IPS-18a (cell line): ENCODE measurements at regions not wholly inside any gene's neighbourhood (a gene's known extent, or its start where the extent isn't known, plus 50 kb on each side); places are given as distances from the start of the nearest gene placed in this dataset.
"Not testable (repeated sequence)": the region's sequence is repeated elsewhere in the genome, so short reads cannot be mapped to it uniquely, and the experiment has no call there.

Source experiments
- H3K27ac ChIP-seq: one replicate; pipeline ENCODE4 v1.5.1; 2013; ENCODE audit warnings: low read length
- H3K27me3 ChIP-seq: one replicate; pipeline ENCODE4 v1.6.1; 2013; ENCODE audit warnings: mild to moderate bottlenecking, low read length; ENCODE audit not compliant: control insufficient read depth, insufficient read depth
- H3K36me3 ChIP-seq: one replicate; pipeline ENCODE4 v1.6.1; 2013; ENCODE audit warnings: low read depth, low read length; ENCODE audit not compliant: control insufficient read depth
- H3K4me1 ChIP-seq: one replicate; pipeline ENCODE4 v1.6.1; 2013; ENCODE audit warnings: low read depth, low read length; ENCODE audit not compliant: control insufficient read depth
- H3K4me3 ChIP-seq: one replicate; pipeline ENCODE4 v1.5.1; 2013; ENCODE audit warnings: low read length
- H3K9ac ChIP-seq: one replicate; pipeline ENCODE4 v1.6.1; 2013; ENCODE audit warnings: mild to moderate bottlenecking, low read length, moderate library complexity
- H3K9me3 ChIP-seq: one replicate; pipeline ENCODE4 v1.6.1; 2013; ENCODE audit warnings: low read depth, low read length; ENCODE audit not compliant: control insufficient read depth

DNA sequence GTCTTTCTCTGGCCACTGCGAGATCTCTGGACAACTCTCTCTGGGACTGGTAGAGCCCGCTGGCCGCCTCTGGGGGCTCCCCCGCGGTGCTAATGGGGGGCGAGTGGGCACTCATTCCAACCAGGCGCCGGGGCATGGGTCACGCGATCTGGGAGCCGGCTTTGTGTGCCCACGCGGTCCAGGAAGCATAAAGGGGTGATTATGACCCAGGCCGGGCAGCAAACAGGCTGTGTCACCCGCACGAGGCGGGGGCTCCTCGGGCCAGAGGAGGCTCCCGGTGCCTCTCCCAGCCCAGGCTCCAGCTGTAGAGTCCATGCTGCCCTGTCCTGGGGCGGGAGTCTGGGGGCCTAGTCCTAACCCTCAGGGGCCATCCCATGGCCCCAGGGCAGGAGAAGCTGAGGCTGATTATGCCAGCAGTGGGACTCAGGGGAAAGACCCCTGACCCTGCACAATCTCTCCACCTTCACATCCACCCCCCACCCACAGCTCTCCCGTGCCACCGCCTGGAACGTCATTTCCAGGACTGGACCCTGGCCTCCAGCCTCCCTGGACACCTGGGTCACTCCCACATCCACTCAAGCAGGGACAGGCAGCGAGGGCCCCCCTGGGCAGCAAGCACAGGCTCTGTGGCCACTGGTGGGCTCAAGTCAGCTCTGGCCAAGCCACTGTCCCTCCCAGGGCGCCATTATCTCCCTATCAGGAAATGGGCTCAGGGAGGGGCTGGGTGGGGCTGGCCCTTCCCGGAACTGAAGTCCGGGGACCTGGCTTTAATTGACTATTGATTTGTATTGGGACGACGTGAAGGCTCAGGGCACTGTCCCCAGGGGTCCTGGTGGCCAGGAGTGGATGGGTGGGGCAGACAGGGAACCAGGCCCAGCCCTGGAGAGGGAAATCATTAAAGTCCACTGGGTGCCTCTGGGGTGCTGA, 50.0 kb downstream of the PTPRS start:
- Histone ChIP-seq H3K9ac (no peak overlapping the region), H3K27me3 (no peaks in the 10 kb centered on the region), H3K9me3 (no peaks in the 10 kb centered on the region), H3K36me3 (peaks cover under 1% of the 10 kb centered on the region), H3K4me1 (peaks cover 12% of the 10 kb centered on the region), H3K4me3 (no peak overlapping the region), H3K27ac (no peak overlapping the region)

DNA sequence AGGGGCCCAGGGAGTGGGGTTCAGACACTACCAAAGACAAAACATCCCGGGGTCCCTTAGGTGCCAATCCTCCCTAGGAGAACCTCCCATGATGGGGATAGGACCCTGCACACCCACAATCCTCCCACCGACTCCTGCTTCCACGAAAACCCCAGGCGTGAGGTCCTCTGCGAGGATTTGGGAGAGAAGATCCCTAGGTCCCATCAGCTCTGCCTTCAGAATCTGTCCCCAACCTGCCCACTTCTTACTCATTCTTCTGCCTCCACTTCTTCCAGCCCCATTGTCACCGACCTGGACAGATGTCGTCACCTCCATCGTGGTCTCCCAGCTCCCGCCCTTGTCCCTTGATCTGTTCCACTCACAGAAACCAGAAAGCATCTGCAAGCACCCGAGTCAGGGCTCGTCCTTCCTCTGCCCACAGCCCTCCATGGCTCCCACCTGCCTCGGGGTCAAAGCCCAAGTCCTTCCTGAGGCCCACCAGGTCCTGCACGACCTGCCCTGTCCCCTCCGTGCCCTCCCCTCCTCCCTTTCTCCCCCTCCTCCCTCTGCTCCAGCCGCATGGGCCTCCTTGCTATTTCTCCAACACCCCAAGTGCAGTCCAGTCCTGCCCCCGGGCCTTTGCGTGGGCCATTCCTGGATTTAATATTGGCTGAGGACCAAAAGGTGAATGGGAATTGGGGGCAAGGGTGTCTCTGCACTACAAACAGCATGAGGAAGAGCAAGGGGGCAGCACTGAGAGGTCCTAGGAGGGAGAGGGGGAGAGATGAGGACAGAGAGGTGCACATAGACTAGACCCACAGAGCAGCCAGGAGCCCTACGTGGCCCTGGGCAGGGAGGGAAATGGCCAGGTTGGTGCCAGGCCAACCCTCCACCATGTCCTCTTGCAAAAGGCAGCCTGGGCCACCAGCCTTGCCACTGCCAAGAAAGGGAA, 51.3 kb downstream of the PTPRS start:
- Histone ChIP-seq H3K27ac (no peak overlapping the region), H3K4me1 (peaks cover 7% of the 10 kb centered on the region), H3K4me3 (no peak overlapping the region), H3K36me3 (peaks cover 10% of the 10 kb centered on the region), H3K9me3 (no peaks in the 10 kb centered on the region), H3K9ac (no peak overlapping the region), H3K27me3 (no peaks in the 10 kb centered on the region)

DNA sequence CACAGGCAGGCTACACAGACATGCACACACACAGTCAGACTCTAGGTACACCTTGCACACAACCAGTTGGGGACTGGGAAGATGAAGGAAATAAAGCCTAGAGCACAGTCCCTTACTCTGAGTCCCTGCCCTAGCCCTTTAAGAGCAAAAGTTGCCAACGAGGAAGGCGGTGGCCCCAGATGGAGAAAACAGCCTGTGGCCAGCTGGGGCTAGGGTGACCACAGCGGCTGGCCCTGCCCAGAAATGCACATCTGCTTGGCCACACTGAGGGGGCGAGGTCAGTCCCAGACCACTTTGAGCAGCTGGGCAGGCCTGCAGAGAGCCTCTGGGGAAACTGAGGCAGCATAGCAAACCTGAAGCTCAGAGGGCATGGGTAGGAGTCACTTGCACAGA, 52.3 kb downstream of the PTPRS start:
- no peaks in the 10 kb centered on the region for H3K27me3 ChIP-seq
- no peaks in the 10 kb centered on the region for H3K9me3 ChIP-seq
- no peak overlapping the region for H3K27ac ChIP-seq
- no peak overlapping the region for H3K9ac ChIP-seq
- peaks cover 6% of the 10 kb centered on the region for H3K4me1 ChIP-seq
- H3K36me3 ChIP-seq = peaks cover 15% of the 10 kb centered on the region
- no peak overlapping the region for H3K4me3 ChIP-seq

DNA sequence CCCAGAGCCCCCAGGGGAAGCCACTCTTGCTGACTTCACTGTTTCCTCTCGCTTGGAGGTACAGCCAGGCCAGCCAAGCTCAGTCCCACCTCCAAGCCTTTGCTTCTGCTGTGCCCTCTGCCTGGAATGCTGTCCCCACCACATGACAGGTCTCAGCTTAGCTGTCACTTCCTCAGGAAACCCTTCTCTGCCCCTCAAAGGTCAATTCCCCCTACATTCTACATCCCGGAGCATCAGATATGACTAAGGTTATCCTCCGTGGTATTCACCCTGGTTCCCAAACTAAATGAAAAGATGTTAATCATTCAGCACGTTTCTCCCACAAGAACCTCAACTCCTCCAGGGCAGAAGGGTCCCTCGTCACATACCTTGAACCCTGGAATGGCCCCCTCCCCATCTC, 53.5 kb downstream of the PTPRS start:
- no peaks in the 10 kb centered on the region for H3K9me3 ChIP-seq
- H3K36me3 ChIP-seq = peaks cover 16% of the 10 kb centered on the region
- H3K27ac ChIP-seq = no peak overlapping the region
- H3K4me1 ChIP-seq = peaks cover 1% of the 10 kb centered on the region
- no peaks in the 10 kb centered on the region for H3K27me3 ChIP-seq
- H3K9ac ChIP-seq = no peak overlapping the region
- no peak overlapping the region for H3K4me3 ChIP-seq

DNA sequence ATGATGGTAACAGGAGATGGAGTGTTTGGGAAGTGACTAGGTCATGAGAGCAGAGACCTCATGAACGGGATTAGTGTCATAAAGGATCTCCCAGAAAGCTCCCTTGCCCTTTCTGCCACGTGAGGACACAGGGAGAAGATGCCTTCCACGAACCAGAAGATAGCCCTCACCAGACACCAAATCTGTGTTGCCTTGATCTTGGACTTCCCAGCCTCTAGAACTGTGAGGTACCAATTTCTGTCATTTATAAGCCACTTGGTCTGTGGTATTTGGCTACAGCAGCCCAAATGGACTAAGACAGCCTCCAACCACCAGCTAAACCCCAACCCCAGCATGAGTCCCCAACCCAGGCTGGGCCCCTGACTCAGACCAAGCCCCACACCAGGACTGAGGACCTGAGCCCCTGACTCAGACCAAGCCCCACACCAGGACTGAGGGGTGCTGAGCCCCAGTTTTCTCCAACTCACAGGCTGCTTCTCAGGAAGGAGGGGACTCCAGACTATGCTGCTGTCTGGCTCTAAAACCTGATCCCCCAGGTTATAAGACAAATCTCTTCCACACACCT, 54.1 kb downstream of the PTPRS start:
- H3K36me3 ChIP-seq = peaks cover 21% of the 10 kb centered on the region

DNA sequence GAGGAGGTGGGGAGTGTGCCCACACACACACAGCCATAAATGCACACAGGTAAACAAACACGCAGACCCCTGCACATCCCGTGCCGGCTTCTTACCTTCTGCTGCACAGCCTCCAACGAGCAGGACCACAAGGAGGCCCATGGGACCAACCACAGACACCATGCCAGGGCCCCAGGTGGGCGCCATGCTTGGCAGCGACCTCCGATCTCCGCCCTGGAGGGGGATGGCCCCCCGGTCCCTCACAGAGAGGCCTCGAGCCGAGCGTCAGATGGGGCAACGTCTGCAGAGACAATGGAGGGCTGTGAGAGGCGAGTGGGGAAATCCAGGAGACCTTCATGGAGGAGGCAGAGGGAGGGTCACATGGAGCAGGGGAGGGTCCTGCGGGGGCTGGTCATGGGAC, 54.7 kb downstream of the PTPRS start:
- H3K4me3 ChIP-seq = no peak overlapping the region
- no peaks in the 10 kb centered on the region for H3K9me3 ChIP-seq
- no peak overlapping the region for H3K9ac ChIP-seq
- no peaks in the 10 kb centered on the region for H3K4me1 ChIP-seq
- H3K27me3 ChIP-seq = no peaks in the 10 kb centered on the region
- H3K27ac ChIP-seq = no peak overlapping the region
- peaks cover 22% of the 10 kb centered on the region for H3K36me3 ChIP-seq

More for the DNA sequence above, 54.1 kb downstream of the PTPRS start:
- Histone ChIP-seq H3K9me3 (no peaks in the 10 kb centered on the region), H3K4me1 (no peaks in the 10 kb centered on the region), H3K9ac (no peak overlapping the region), H3K27me3 (no peaks in the 10 kb centered on the region), H3K27ac (no peak overlapping the region), H3K4me3 (no peak overlapping the region)

DNA sequence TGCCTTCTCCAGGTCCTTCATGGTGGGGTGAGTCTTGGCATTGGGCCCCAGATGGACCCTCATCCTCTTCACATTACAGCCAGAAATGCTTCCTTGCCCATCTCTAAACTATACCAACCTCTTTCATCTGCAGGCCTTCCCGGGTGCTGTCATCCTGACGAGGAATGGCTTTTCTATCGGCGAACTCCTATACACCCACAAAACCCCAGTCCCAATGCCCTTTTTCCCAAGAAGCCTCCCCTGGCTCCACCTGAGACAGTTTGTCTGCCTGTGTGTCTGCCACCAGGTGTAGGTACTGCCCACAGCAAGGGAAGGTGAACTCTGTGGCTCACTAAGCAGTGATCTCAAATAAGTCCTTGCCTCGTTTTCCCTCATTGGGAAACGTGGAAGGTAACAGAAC, 55.3 kb downstream of the PTPRS start:
- Histone ChIP-seq H3K4me1 (no peaks in the 10 kb centered on the region), H3K4me3 (no peak overlapping the region), H3K9me3 (no peaks in the 10 kb centered on the region), H3K9ac (no peak overlapping the region), H3K36me3 (peaks cover 22% of the 10 kb centered on the region), H3K27me3 (no peaks in the 10 kb centered on the region), H3K27ac (no peak overlapping the region)

- Histone ChIP-seq H3K4me3 (no peak overlapping the region), H3K27me3 (no peaks in the 10 kb centered on the region), H3K27ac (no peak overlapping the region), H3K9me3 (no peaks in the 10 kb centered on the region), H3K9ac (no peak overlapping the region), H3K4me1 (no peaks in the 10 kb centered on the region), H3K36me3 (peaks cover 22% of the 10 kb centered on the region)
These were observed 57.7 kb downstream of the PTPRS start for GRCh38 chr19:5282901-5283300.

DNA sequence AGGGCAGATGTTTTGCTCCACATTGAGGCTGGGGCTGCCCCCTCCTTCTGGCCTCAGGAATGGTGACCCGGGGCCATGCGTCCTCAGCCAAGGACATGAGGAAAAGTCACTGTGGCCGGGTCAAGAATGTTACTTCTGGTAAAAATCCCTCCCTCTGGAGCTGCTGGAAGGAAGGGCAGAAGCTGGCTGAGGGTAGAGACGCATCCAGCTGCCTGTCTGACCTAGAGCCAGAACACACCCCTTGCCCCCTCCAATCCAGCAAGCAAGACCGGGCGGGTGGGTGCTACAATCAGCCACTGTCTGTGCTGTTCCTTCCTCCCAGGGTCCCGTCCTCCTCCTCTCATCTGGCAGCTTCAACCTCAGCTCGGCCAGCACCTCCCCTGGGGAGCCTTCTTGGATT, 59.0 kb downstream of the PTPRS start:
- Histone ChIP-seq H3K27me3 (no peaks in the 10 kb centered on the region), H3K36me3 (peaks cover 22% of the 10 kb centered on the region), H3K9ac (no peak overlapping the region), H3K4me3 (no peak overlapping the region), H3K4me1 (no peaks in the 10 kb centered on the region), H3K27ac (no peak overlapping the region), H3K9me3 (no peaks in the 10 kb centered on the region)

DNA sequence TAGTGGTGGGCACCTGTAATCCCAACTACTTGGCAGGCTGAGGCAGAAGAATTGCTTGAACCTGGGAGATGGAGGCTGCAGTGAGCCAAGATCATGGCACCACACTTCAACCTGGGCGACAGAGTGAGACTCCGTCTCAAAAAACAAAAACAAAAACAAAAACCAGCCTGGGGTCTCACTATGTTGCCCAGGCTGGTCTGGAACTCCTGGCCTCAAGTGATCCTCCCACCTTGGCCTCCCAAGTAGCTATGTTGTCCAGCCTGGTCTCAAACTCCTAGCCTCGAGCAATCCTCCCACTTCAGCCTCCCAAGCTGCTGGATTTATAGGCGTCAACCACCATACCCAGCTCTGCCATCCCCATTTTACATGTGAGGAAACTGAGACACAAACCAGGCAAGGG, 64.9 kb downstream of the PTPRS start:
- H3K4me3 ChIP-seq, H3K4me1 ChIP-seq, H3K9ac ChIP-seq, H3K9me3 ChIP-seq, H3K27me3 ChIP-seq, H3K27ac ChIP-seq: not testable (repeated sequence)
- H3K36me3 ChIP-seq = peaks cover 16% of the 10 kb centered on the region

GRCh38 chr19:5273782-5274181, 66.8 kb downstream of the PTPRS start:
- H3K27ac ChIP-seq = no peak overlapping the region
- H3K9ac ChIP-seq = no peak overlapping the region
- H3K4me1 ChIP-seq = no peaks in the 10 kb centered on the region
- H3K27me3 ChIP-seq = no peaks in the 10 kb centered on the region
- no peak overlapping the region for H3K4me3 ChIP-seq
- peaks cover 21% of the 10 kb centered on the region for H3K36me3 ChIP-seq
- no peaks in the 10 kb centered on the region for H3K9me3 ChIP-seq
